Immature natural killer cell (primary cell): ENCODE measurements at regions not wholly inside any gene's neighbourhood (a gene's known extent, or its start where the extent isn't known, plus 50 kb on each side); places are given as distances from the start of the nearest gene placed in this dataset.

ENCODE experiments used
- DNase-seq, 3 donors: peaks; one replicate each; pipeline ENCODE4 v3.0.0; 2022; ENCODE audit warnings: mixed read lengths in 1 of 3
- H3K27ac Mint-ChIP-seq, 6 donors: one replicate each; pipeline ENCODE4 v1.8.0; 2020; ENCODE audit warnings: mixed read lengths in 6 of 6, mild to moderate bottlenecking in 5 of 6, inconsistent platforms in 4 of 6, moderate library complexity in 3 of 6
- H3K27me3 Mint-ChIP-seq, 3 donors: one replicate each; pipeline ENCODE4 v1.8.0; 2020 to 2021; ENCODE audit warnings: low read depth in 3 of 3, mild to moderate bottlenecking in 3 of 3, mixed read lengths in 3 of 3, moderate library complexity in 3 of 3, inconsistent platforms in 1 of 3
- H3K36me3 Mint-ChIP-seq, 3 donors: one replicate each; pipeline ENCODE4 v1.8.0; 2020; ENCODE audit warnings: mixed read lengths in 3 of 3, inconsistent platforms in 2 of 3, mild to moderate bottlenecking in 2 of 3
- H3K4me1 Mint-ChIP-seq, 2 donors: one replicate each; pipeline ENCODE4 v1.8.0; 2020; ENCODE audit warnings: inconsistent platforms in 2 of 2, mild to moderate bottlenecking in 2 of 2, mixed read lengths in 2 of 2, moderate library complexity in 1 of 2
- H3K4me3 Mint-ChIP-seq, 5 donors: one replicate each; pipeline ENCODE4 v1.8.0; 2020; ENCODE audit warnings: mild to moderate bottlenecking in 5 of 5, mixed read lengths in 5 of 5, inconsistent platforms in 3 of 5, moderate library complexity in 3 of 5
- H3K9me3 Mint-ChIP-seq, 6 donors: one replicate each; pipeline ENCODE4 v1.8.0; 2020; ENCODE audit warnings: mild to moderate bottlenecking in 6 of 6, mixed read lengths in 6 of 6, inconsistent platforms in 4 of 6, moderate library complexity in 3 of 6

- Mint-ChIP-seq H3K4me1 (no peaks in the 10 kb centered on the region), H3K36me3 (peaks cover 0 to 3% (median 3%) of the 10 kb centered on the region in 3 donors), H3K27ac (no peak overlapping the region), H3K27me3 (peaks cover 5 to 11% (median 7%) of the 10 kb centered on the region in 3 donors), H3K9me3 (no peaks in the 10 kb centered on the region), H3K4me3 (no peak overlapping the region)
- no peak for DNase-seq
Measured at GRCh38 chr15:94061041-94061440, 170.3 kb upstream of the MCTP2 start.

GRCh38 chr15:94059013-94059587, 172.3 kb upstream of the MCTP2 start:
- Mint-ChIP-seq H3K27me3 (peaks cover 6 to 11% (median 7%) of the 10 kb centered on the region in 3 donors), H3K36me3 (peaks cover 0 to 3% (median 3%) of the 10 kb centered on the region in 3 donors), H3K4me1 (no peaks in the 10 kb centered on the region), H3K4me3 (no peak overlapping the region), H3K27ac (no peak overlapping the region), H3K9me3 (no peaks in the 10 kb centered on the region)
- no peak for DNase-seq

GRCh38 chr15:94057305-94057704, 174.1 kb upstream of the MCTP2 start:
- Mint-ChIP-seq H3K27me3 (peaks cover 3 to 13% (median 5%) of the 10 kb centered on the region in 3 donors), H3K27ac (no peak overlapping the region), H3K36me3 (peaks cover 0 to 3% (median 3%) of the 10 kb centered on the region in 3 donors), H3K9me3 (no peaks in the 10 kb centered on the region), H3K4me3 (no peak overlapping the region), H3K4me1 (no peaks in the 10 kb centered on the region)
- no peak for DNase-seq

- Mint-ChIP-seq H3K27ac (no peak overlapping the region), H3K4me3 (no peak overlapping the region)
Measured at GRCh38 chr15:94056314-94056713, 175.0 kb upstream of the MCTP2 start.

GRCh38 chr15:94053626-94054025, 177.7 kb upstream of the MCTP2 start:
- Mint-ChIP-seq H3K4me1 (no peaks in the 10 kb centered on the region), H3K9me3 (no peaks in the 10 kb centered on the region), H3K27me3 (peaks cover 0 to 8% (median 4%) of the 10 kb centered on the region in 3 donors), H3K36me3 (no peaks in the 10 kb centered on the region), H3K4me3 (no peak overlapping the region), H3K27ac (no peak overlapping the region)
- DNase-seq = no peak

More at GRCh38 chr15:94056314-94056713, 175.0 kb upstream of the MCTP2 start:
- peaks cover 3 to 13% (median 5%) of the 10 kb centered on the region in 3 donors for H3K27me3 Mint-ChIP-seq
- DNase-seq = no peak
- no peaks in the 10 kb centered on the region for H3K9me3 Mint-ChIP-seq
- no peaks in the 10 kb centered on the region for H3K4me1 Mint-ChIP-seq
- H3K36me3 Mint-ChIP-seq = peaks cover 0 to 3% (median 0%) of the 10 kb centered on the region in 3 donors

GRCh38 chr15:94052711-94053110, 178.7 kb upstream of the MCTP2 start:
- no peak for DNase-seq
- Mint-ChIP-seq H3K9me3 (no peaks in the 10 kb centered on the region), H3K27ac (no peak overlapping the region), H3K4me1 (no peaks in the 10 kb centered on the region), H3K36me3 (no peaks in the 10 kb centered on the region), H3K4me3 (no peak overlapping the region), H3K27me3 (peaks cover 0 to 6% (median 5%) of the 10 kb centered on the region in 3 donors)

- H3K4me1 Mint-ChIP-seq = no peaks in the 10 kb centered on the region
- H3K36me3 Mint-ChIP-seq = no peaks in the 10 kb centered on the region
- DNase-seq = no peak
- peaks cover 0 to 7% (median 3%) of the 10 kb centered on the region in 3 donors for H3K27me3 Mint-ChIP-seq
- H3K4me3 Mint-ChIP-seq = no peak overlapping the region
- H3K27ac Mint-ChIP-seq = no peak overlapping the region
- no peaks in the 10 kb centered on the region for H3K9me3 Mint-ChIP-seq
Measured at GRCh38 chr15:94047566-94047965, 183.8 kb upstream of the MCTP2 start.

- H3K9me3 Mint-ChIP-seq = peaks cover 0 to 3% (median 0%) of the 10 kb centered on the region in 6 donors
- H3K36me3 Mint-ChIP-seq = no peaks in the 10 kb centered on the region
- H3K27me3 Mint-ChIP-seq = peaks cover 9 to 11% (median 11%) of the 10 kb centered on the region in 3 donors
- DNase-seq = no peak
- no peaks in the 10 kb centered on the region for H3K4me1 Mint-ChIP-seq
- H3K27ac Mint-ChIP-seq = no peak overlapping the region
- H3K4me3 Mint-ChIP-seq = no peak overlapping the region
Measured at GRCh38 chr15:94042180-94042928, 189.0 kb upstream of the MCTP2 start.

GRCh38 chr15:94041746-94042145, 189.6 kb upstream of the MCTP2 start:
- Mint-ChIP-seq H3K27me3 (peaks cover 9 to 13% (median 11%) of the 10 kb centered on the region in 3 donors), H3K36me3 (no peaks in the 10 kb centered on the region), H3K27ac (no peak overlapping the region), H3K4me3 (no peak overlapping the region), H3K4me1 (no peaks in the 10 kb centered on the region), H3K9me3 (peaks cover 0 to 3% (median 0%) of the 10 kb centered on the region in 6 donors)
- DNase-seq = no peak

GRCh38 chr15:94040541-94041248, 190.7 kb upstream of the MCTP2 start:
- Mint-ChIP-seq H3K27ac (no peak overlapping the region), H3K9me3 (peaks cover 0 to 3% (median 0%) of the 10 kb centered on the region in 6 donors), H3K27me3 (peaks cover 13 to 16% (median 14%) of the 10 kb centered on the region in 3 donors), H3K4me1 (no peaks in the 10 kb centered on the region), H3K4me3 (no peak overlapping the region), H3K36me3 (no peaks in the 10 kb centered on the region)
- no peak for DNase-seq

GRCh38 chr15:94036156-94036555, 195.2 kb upstream of the MCTP2 start:
- Mint-ChIP-seq H3K36me3 (no peaks in the 10 kb centered on the region), H3K27ac (no peak overlapping the region), H3K27me3 (peaks cover 14 to 24% (median 16%) of the 10 kb centered on the region in 3 donors), H3K9me3 (no peaks in the 10 kb centered on the region), H3K4me3 (no peak overlapping the region), H3K4me1 (no peaks in the 10 kb centered on the region)
- no peak for DNase-seq

GRCh38 chr15:94033683-94034020, 197.7 kb upstream of the MCTP2 start:
- Mint-ChIP-seq H3K36me3 (no peaks in the 10 kb centered on the region), H3K27ac (no peak overlapping the region), H3K4me1 (no peaks in the 10 kb centered on the region), H3K27me3 (peaks cover 9 to 23% (median 16%) of the 10 kb centered on the region in 3 donors), H3K9me3 (no peaks in the 10 kb centered on the region), H3K4me3 (no peak overlapping the region)
- no peak for DNase-seq

GRCh38 chr15:94033014-94033682, 198.2 kb upstream of the MCTP2 start:
- H3K27me3 Mint-ChIP-seq = peaks cover 8 to 27% (median 12%) of the 10 kb centered on the region in 3 donors
- no peaks in the 10 kb centered on the region for H3K4me1 Mint-ChIP-seq
- no peak overlapping the region for H3K4me3 Mint-ChIP-seq
- H3K36me3 Mint-ChIP-seq = no peaks in the 10 kb centered on the region
- no peaks in the 10 kb centered on the region for H3K9me3 Mint-ChIP-seq
- no peak for DNase-seq
- H3K27ac Mint-ChIP-seq = no peak overlapping the region

GRCh38 chr15:94032571-94032970, 198.8 kb upstream of the MCTP2 start:
- Mint-ChIP-seq H3K9me3 (no peaks in the 10 kb centered on the region), H3K4me3 (no peak overlapping the region), H3K27ac (no peak overlapping the region), H3K27me3 (peaks cover 6 to 27% (median 11%) of the 10 kb centered on the region in 3 donors), H3K36me3 (no peaks in the 10 kb centered on the region), H3K4me1 (no peaks in the 10 kb centered on the region)
- DNase-seq = no peak
